Activated CD4-positive, alpha-beta memory T cell treated with anti-CD3 and anti-CD28 coated beads, Interleukin-2, amount 10 ng/mL, durations not matched to agents 7 days and 5 days (primary cell): ENCODE measurements at regions not wholly inside any gene's neighbourhood (a gene's known extent, or its start where the extent isn't known, plus 50 kb on each side); places are given as distances from the start of the nearest gene placed in this dataset.

ENCODE experiments used
- CTCF ChIA-PET: fragments of 350-600 bp; sonication (Branson Sonifier 250); formaldehyde crosslinking; loops from one replicate; lab custom pipeline; 2021; ENCODE audit warnings: antibody characterized with exemption, inconsistent platforms; lab: Charles Lee
- POLR2A ChIA-PET: fragments of 350-600 bp; sonication (Branson Sonifier 250); formaldehyde crosslinking; loops from one replicate; lab custom pipeline; 2021; ENCODE audit warnings: antibody characterized with exemption; lab: Charles Lee
- DNase-seq: peaks from one replicate; pipeline ENCODE4 v3.0.0-alpha.2; 2020
- H3K27ac Mint-ChIP-seq: one replicate; pipeline ENCODE4 v1.8.0; 2021; ENCODE audit warnings: mild to moderate bottlenecking, mixed read lengths
- H3K27me3 Mint-ChIP-seq: one replicate; pipeline ENCODE4 v1.8.0; 2021; ENCODE audit warnings: mixed read lengths
- H3K36me3 Mint-ChIP-seq: one replicate; pipeline ENCODE4 v1.8.0; 2021; ENCODE audit warnings: low read depth, mixed read lengths
- H3K4me1 Mint-ChIP-seq: one replicate; pipeline ENCODE4 v1.8.0; 2021; ENCODE audit warnings: mixed read lengths
- H3K4me3 Mint-ChIP-seq: one replicate; pipeline ENCODE4 v1.8.0; 2021; ENCODE audit warnings: mild to moderate bottlenecking, mixed read lengths
- H3K9me3 Mint-ChIP-seq: one replicate; pipeline ENCODE4 v1.8.0; 2021; ENCODE audit warnings: mixed read lengths

DNA sequence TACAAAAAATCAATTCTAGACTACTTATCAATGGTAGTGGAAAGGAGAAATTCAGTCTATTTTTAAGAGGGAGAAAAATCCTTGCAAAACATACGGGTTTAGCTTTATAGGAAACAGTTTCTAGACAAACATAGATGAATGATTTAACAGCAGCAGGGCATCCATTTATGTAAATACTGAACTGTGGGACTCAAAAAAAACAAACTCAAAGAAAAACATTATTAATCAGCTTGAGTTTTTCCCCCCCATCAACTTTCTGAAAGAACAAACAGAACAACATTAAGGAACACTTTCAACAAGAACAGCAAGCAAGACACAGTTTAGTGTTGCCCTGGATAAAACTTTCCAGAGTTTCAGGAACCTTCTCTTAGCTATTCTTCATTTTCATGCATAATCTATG, 147.3 kb upstream of the KCNK2 start:
- H3K27me3 Mint-ChIP-seq: no peaks in the 10 kb centered on the region
- no peak overlapping the region for H3K4me3 Mint-ChIP-seq
- DNase-seq: no peak
- no peaks in the 10 kb centered on the region for H3K9me3 Mint-ChIP-seq
- no peaks in the 10 kb centered on the region for H3K36me3 Mint-ChIP-seq
- ChIA-PET POLR2A (no interaction called here), CTCF (no interaction called here)
- H3K27ac Mint-ChIP-seq: no peak overlapping the region
- H3K4me1 Mint-ChIP-seq: no peaks in the 10 kb centered on the region

DNA sequence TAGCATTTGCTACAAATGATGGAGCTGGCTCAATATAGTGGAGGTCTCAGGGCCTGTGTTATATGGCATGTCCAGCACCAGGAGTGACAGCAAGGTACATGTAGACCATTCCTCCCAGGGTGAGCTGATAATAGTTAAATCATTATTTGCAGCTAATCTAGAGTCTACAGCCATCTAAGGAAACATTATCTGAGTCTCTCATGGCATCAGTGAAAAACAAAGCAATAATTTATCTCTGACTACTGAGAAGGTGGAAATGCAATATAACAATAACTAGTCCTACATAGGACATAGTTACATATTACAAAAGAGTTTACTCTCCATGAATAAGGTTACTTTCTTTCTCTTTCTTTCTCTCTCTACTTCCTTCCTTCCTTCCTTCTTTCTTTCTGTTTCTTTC, 143.4 kb upstream of the KCNK2 start:
- H3K27ac Mint-ChIP-seq: no peak overlapping the region
- H3K9me3 Mint-ChIP-seq: no peaks in the 10 kb centered on the region
- H3K4me1 Mint-ChIP-seq: no peaks in the 10 kb centered on the region
- H3K27me3 Mint-ChIP-seq: no peaks in the 10 kb centered on the region
- CTCF ChIA-PET: no interaction called here
- POLR2A ChIA-PET: no interaction called here
- no peak for DNase-seq
- H3K36me3 Mint-ChIP-seq: no peaks in the 10 kb centered on the region
- no peak overlapping the region for H3K4me3 Mint-ChIP-seq

DNA sequence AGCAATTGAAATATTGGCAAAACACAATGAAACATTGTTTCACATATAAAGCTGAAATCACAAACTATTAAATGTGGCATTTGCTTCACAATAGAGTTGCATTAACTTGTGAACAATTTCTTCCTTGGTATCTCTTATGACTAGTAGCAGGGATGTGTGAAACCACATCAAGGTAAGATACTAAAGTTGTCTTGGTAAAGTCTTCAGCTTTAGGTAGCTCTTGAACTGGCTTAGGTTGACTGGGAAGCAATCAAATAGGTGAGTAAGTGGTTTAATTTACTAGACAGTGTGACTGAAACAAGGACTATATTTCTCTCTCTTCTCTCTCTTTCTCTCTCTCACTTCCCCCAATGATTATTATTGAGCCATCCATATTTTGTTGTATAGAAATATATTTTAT, 141.5 kb upstream of the KCNK2 start:
- POLR2A ChIA-PET: no interaction called here
- H3K27me3 Mint-ChIP-seq: no peaks in the 10 kb centered on the region

DNA sequence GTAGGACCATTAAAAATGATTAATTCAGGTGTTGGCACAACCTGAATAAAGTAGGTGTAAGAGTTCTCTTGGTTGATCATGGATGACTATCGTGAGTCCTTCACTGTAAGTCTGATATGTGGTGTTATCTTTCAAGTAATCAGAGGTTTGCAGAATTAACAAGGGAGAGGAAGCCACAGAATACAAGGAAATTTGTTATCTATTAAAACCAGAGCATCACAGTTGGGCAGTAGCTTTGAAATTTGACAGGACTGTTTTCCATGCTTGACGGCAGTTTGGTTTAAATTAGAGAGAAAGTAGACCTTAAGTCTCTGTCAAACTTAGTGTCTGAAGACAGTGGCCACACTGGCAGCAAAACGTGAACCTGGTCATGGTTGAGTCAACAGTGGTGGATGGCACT, 139.5 kb upstream of the KCNK2 start:
- H3K9me3 Mint-ChIP-seq: no peaks in the 10 kb centered on the region
- no peak overlapping the region for H3K4me3 Mint-ChIP-seq
- H3K4me1 Mint-ChIP-seq: no peaks in the 10 kb centered on the region
- no peak overlapping the region for H3K27ac Mint-ChIP-seq
- ChIA-PET POLR2A (no interaction called here), CTCF (no interaction called here)
- no peaks in the 10 kb centered on the region for H3K36me3 Mint-ChIP-seq
- no peak for DNase-seq
- H3K27me3 Mint-ChIP-seq: no peaks in the 10 kb centered on the region

More for the DNA sequence above, 141.5 kb upstream of the KCNK2 start:
- Mint-ChIP-seq H3K36me3 (no peaks in the 10 kb centered on the region), H3K9me3 (no peaks in the 10 kb centered on the region), H3K4me1 (no peaks in the 10 kb centered on the region), H3K4me3 (no peak overlapping the region), H3K27ac (no peak overlapping the region)
- no peak for DNase-seq
- CTCF ChIA-PET: no interaction called here

DNA sequence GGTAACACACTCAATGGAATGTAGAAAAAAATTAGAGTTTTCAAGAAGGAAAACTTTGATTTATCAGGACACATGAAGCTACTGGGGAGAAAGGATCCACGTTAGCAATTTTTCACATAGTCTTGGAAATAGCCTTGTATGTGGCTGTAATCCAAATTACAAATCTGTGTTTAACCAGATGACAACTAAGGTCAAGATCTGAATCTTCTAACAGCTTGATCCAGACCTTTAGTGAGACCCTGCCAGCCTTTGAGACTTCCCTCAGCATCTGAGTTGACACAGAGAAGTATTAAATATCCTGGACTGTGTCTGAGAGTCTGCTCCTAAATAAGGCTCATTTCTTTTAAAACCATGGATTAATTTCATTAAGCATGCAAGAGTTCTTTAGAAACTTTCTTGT, 135.9 kb upstream of the KCNK2 start:
- Mint-ChIP-seq H3K27ac (no peak overlapping the region), H3K27me3 (no peaks in the 10 kb centered on the region), H3K4me1 (no peaks in the 10 kb centered on the region), H3K36me3 (no peaks in the 10 kb centered on the region), H3K4me3 (no peak overlapping the region), H3K9me3 (no peaks in the 10 kb centered on the region)
- ChIA-PET CTCF (no interaction called here), POLR2A (no interaction called here)
- no peak for DNase-seq

DNA sequence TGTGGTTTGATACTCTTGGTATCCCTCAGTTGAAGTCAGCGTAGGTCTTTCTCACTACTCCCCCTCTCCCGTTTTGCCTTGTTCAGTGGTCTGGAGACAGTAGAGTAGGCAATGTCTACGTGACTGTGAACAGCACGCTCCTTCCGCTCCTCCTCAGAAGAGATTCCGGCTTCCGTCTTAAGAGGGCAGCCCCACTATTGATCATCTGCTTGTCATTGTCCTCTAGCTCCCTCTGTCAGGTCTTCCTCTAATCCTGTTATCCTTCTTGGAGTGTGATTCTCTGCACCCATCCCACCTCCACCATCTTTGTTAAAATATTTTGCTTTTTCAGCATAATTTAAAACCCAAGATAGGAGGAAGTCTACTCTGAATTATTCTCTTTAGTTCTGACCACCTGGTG, 129.9 kb upstream of the KCNK2 start:
- H3K27me3 Mint-ChIP-seq: no peaks in the 10 kb centered on the region
- POLR2A ChIA-PET: no interaction called here
- H3K4me1 Mint-ChIP-seq: no peaks in the 10 kb centered on the region
- H3K36me3 Mint-ChIP-seq: no peaks in the 10 kb centered on the region
- H3K4me3 Mint-ChIP-seq: no peak overlapping the region
- CTCF ChIA-PET: no interaction called here
- no peak overlapping the region for H3K27ac Mint-ChIP-seq
- no peak for DNase-seq
- H3K9me3 Mint-ChIP-seq: no peaks in the 10 kb centered on the region

DNA sequence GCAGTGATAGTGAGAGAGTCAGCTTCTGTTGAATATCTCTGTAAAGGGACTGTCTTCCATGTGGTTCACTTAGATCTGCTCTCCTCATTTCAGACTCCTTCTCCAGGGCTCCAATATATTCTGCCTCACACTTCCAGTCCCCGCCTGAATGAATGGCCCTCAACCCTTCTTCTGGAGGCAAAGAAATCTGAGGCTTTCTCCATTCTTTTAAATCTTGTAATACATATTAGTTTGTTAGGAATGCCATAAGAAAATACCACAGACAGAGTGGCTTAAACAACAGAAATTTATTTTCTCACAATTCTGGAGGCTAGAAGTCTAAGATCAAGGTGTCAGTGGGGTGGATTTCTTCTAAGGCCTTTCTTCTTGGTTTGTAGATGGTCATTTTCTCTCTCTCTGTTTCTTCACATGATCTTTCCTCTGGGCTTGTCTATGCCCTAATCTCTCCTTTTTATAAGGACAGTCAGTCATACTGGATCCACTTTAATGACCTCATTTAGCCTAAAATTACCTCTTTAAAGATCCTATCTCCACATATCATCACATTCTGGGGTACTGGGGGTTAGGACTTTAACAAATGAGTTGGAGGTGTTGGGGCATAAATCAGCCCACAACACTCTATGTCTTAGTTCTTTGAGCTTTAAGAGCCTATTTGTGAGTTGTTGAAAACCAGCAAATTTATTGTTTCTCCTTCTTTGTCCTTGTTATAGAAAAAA, 128.5 kb upstream of the KCNK2 start:
- ChIA-PET POLR2A (no interaction called here), CTCF (no interaction called here)
- DNase-seq: no peak
- H3K4me3 Mint-ChIP-seq: no peak overlapping the region
- no peaks in the 10 kb centered on the region for H3K9me3 Mint-ChIP-seq
- H3K36me3 Mint-ChIP-seq: no peaks in the 10 kb centered on the region
- no peaks in the 10 kb centered on the region for H3K27me3 Mint-ChIP-seq
- no peaks in the 10 kb centered on the region for H3K4me1 Mint-ChIP-seq
- no peak overlapping the region for H3K27ac Mint-ChIP-seq

DNA sequence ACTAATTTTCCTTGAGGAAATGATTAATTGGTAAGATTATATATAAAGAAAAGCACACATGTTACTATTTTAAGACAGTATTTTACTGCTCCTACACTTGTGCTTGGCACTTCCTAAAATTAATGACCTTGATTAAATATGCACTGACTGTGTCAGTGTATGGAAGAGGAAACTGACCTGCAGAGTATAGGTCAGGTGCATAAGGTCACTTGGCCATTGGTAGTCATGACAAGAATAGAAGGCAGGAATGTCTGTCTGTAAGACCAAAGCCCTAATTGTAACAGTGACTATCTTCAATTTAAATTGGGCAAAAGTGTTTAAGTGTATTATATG, 128.0 kb upstream of the KCNK2 start:
- Mint-ChIP-seq H3K4me1 (no peaks in the 10 kb centered on the region), H3K4me3 (no peak overlapping the region), H3K27me3 (no peaks in the 10 kb centered on the region), H3K36me3 (no peaks in the 10 kb centered on the region), H3K9me3 (no peaks in the 10 kb centered on the region), H3K27ac (no peak overlapping the region)
- CTCF ChIA-PET: no interaction called here
- POLR2A ChIA-PET: no interaction called here
- DNase-seq: no peak

DNA sequence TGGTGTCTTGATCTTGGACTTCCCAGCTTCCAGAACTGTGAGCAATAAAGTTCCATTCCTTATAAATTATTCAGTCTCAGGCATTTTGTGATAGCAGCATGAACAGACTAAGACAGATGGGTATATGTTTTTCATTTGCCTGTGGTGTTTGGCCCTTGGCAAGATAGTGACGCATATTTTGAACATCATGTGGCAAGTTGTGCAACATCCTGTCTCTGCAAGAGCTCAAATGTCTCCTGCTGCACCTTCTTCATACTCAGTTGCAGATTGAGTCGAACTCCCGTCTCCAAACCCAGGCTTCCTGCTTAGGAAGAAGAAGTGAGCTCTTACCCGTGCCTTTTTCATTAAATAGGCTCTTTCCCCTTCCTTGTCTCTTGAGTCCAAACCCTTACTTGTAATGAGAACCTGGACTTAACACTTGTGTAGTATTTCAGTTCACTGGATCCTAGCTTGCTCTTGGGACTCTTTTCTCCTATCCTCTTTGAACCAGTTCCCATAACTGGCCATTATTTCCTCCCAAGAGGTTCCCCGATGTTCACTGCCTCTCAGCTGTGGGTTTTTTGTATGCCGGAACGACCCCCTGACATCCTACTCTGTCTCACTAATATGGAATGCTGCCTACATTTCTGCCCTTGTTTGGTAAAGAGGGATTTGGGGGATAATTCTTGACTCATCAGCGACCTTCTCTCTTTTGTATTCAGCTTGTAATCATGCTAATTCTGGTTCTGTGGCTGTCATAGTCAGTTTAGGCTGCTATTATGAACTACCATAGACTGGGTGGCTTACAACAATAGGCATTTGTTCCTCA, 125.0 kb upstream of the KCNK2 start:
- Mint-ChIP-seq H3K9me3 (no peaks in the 10 kb centered on the region), H3K4me3 (no peak overlapping the region), H3K27me3 (no peaks in the 10 kb centered on the region), H3K27ac (no peak overlapping the region), H3K36me3 (no peaks in the 10 kb centered on the region), H3K4me1 (no peaks in the 10 kb centered on the region)
- POLR2A ChIA-PET: no interaction called here
- DNase-seq: no peak
- CTCF ChIA-PET: no interaction called here

DNA sequence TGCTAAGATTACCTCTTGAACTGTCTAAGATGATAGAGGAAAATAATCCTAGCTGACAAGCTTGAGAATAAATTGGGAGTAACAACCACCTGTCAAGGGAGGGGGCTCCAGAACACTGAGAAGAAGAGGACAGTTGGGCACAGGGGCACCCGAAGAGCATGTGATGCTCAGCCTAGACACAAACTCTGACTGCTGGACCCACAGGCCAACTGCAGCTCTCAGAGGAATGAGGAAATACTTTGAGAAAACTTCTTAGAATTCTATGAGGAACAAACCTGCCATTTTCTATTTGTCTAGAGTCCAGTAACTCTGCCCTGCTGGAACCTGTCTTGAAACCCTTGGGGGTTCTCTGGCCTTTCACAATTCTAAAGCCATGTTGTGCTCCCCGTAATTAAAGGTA, 124.1 kb upstream of the KCNK2 start:
- Mint-ChIP-seq H3K4me1 (no peaks in the 10 kb centered on the region), H3K4me3 (no peak overlapping the region), H3K36me3 (no peaks in the 10 kb centered on the region), H3K27ac (no peak overlapping the region), H3K27me3 (no peaks in the 10 kb centered on the region), H3K9me3 (no peaks in the 10 kb centered on the region)
- POLR2A ChIA-PET: no interaction called here
- CTCF ChIA-PET: no interaction called here
- DNase-seq: no peak

DNA sequence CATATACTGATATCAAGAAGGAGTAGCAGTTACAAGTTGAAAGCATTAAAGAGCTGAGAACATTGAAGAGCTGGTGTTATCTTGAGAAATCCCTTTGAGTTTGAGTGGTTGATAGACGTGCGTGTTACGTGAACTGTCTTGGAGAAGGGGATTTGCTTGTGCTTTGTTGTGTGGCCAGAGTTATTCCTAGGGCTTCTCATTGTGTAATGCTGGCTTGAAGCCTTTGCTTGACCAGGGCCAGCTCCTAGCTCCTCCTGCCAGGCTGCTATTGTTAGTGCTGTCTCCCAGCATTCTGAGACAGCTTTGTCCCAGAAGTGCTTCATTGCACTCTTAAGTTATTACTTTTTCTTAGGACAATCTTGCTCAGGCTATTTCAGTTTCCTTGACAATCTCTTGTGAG, 116.2 kb upstream of the KCNK2 start:
- POLR2A ChIA-PET: no interaction called here
- Mint-ChIP-seq H3K27ac (no peak overlapping the region), H3K36me3 (no peaks in the 10 kb centered on the region), H3K27me3 (no peaks in the 10 kb centered on the region), H3K4me1 (no peaks in the 10 kb centered on the region), H3K9me3 (peaks cover 2% of the 10 kb centered on the region), H3K4me3 (no peak overlapping the region)
- CTCF ChIA-PET: no interaction called here
- no peak for DNase-seq

DNA sequence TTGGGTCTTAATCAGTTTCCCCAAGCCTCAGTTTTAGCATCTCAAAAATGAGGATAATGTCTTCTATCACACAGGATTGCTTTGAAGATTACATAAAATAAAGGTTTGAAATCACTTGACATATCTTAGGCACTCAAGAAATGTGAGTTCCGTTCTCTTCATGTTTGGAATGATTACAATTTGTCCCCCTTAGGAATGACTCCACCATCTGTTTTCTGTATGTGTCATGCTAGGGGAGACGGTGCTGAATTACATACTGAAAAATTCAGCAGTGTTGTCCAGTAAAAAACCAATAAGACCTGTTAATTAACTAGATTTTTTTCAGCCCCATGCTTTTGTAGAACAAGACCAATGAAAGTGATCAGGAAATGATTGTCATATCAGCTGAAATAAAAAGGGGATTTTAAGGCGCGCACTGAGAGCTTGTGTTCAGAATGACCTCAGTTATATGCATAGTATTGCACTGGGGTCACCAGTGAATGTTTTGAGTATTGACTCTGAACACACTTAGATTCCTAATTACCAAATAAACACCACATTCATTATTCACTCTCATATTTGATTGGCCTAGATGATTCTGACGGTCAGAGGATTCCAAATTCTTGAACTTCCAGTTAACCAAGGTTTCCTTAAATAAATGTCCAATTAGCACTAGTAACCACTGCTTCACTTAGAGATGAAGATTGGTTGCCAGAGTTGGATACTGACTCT, 114.5 kb upstream of the KCNK2 start:
- peaks cover 2% of the 10 kb centered on the region for H3K9me3 Mint-ChIP-seq
- H3K4me3 Mint-ChIP-seq: no peak overlapping the region
- no peak for DNase-seq
- H3K27me3 Mint-ChIP-seq: no peaks in the 10 kb centered on the region
- no peak overlapping the region for H3K27ac Mint-ChIP-seq
- no peaks in the 10 kb centered on the region for H3K4me1 Mint-ChIP-seq
- ChIA-PET CTCF (no interaction called here), POLR2A (no interaction called here)
- H3K36me3 Mint-ChIP-seq: no peaks in the 10 kb centered on the region

DNA sequence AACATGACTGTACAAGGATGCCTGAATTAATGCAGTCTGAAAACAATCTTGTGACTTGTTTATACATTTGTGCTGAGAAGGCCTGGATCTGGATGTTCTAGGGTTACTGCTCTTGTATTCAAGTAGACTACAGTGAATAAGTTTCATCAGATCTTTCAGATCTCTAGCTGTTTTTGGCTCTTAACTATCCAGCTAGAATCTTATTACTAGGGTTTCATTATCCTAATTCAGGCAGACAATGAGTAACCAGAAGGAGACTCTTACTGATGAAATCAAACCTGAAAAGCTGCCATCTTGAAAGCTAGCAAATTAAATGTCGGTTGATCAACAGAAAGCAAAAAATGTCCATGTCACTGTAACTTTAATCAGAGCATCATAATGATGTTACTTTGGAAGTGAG, 112.5 kb upstream of the KCNK2 start:
- Mint-ChIP-seq H3K36me3 (no peaks in the 10 kb centered on the region), H3K9me3 (peaks cover 2% of the 10 kb centered on the region), H3K4me1 (no peaks in the 10 kb centered on the region), H3K27me3 (no peaks in the 10 kb centered on the region), H3K4me3 (no peak overlapping the region), H3K27ac (no peak overlapping the region)
- CTCF ChIA-PET: no interaction called here
- POLR2A ChIA-PET: no interaction called here
- no peak for DNase-seq
